CD14-positive monocyte (primary cell): ENCODE measurements at regions not wholly inside any gene's neighbourhood (a gene's known extent, or its start where the extent isn't known, plus 50 kb on each side); places are given as distances from the start of the nearest gene placed in this dataset.

ENCODE experiments used
- DNase-seq, 3 donors: peaks; one replicate each; pipeline ENCODE4 v3.0.0-alpha.2; 2011 to 2022
- H2AFZ ChIP-seq: 2 replicates; pipeline ENCODE4 v1.6.0; 2012; ENCODE audit warnings: mild to moderate bottlenecking, low read depth, low read length, inconsistent platforms; ENCODE audit not compliant: insufficient read depth, poor library complexity, severe bottlenecking
- H3K27ac ChIP-seq, 2 donors: 1 replicate in 1 of 2; 2 replicates in 1 of 2; pipeline ENCODE4 v1.5.1; 2012 to 2013; ENCODE audit warnings: low read length in 2 of 2, control low read depth in 1 of 2, inconsistent platforms in 1 of 2, low read depth in 1 of 2, mild to moderate bottlenecking in 1 of 2
- H3K27me3 ChIP-seq, 2 donors: one replicate each; pipeline versions ENCODE4 v1.6.0 to v1.6.1; 2011 to 2013; ENCODE audit warnings: low read length in 2 of 2; ENCODE audit not compliant: control insufficient read depth in 2 of 2, insufficient read depth in 2 of 2
- H3K36me3 ChIP-seq, 2 donors: replicated peaks in 1 of 2; 1 replicate in 1 of 2; 2 replicates in 1 of 2; pipeline versions ENCODE4 v1.5.1 to v1.6.1; 2012 to 2013; ENCODE audit warnings: low read length in 2 of 2, control low read depth in 1 of 2, inconsistent platforms in 1 of 2, mild to moderate bottlenecking in 1 of 2; ENCODE audit not compliant: insufficient read depth in 2 of 2, control insufficient read depth in 1 of 2
- H3K4me1 ChIP-seq, 2 donors: 1 replicate in 1 of 2; 2 replicates in 1 of 2; pipeline versions ENCODE4 v1.5.1 to v1.6.1; 2012 to 2013; ENCODE audit warnings: low read length in 2 of 2, control low read depth in 1 of 2, inconsistent platforms in 1 of 2, mild to moderate bottlenecking in 1 of 2, moderate library complexity in 1 of 2; ENCODE audit not compliant: insufficient read depth in 2 of 2, control insufficient read depth in 1 of 2
- H3K4me2 ChIP-seq: replicated peaks from 2 replicates; pipeline ENCODE3; 2012; ENCODE audit warnings: low read length, moderate library complexity, mild to moderate bottlenecking; ENCODE audit not compliant: poor library complexity, severe bottlenecking; ENCODE audit errors: extremely low read depth
- H3K4me3 ChIP-seq, 3 experiments: fragments of 200-600 bp in 1 of 3; sonication (generic) in 1 of 3; replicated peaks in 1 of 3; 1 replicate in 2 of 3; 2 replicates in 1 of 3; pipeline ENCODE4 v1.5.1; 2011 to 2013; ENCODE audit warnings: low read length in 3 of 3, mild to moderate bottlenecking in 3 of 3, control low read depth in 2 of 3, low read depth in 2 of 3, inconsistent platforms in 1 of 3, moderate library complexity in 1 of 3
- H3K79me2 ChIP-seq: 2 replicates; pipeline ENCODE4 v1.6.0; 2012; ENCODE audit warnings: mild to moderate bottlenecking, control low read depth, inconsistent platforms, low read length, moderate library complexity; ENCODE audit not compliant: insufficient read depth
- H3K9ac ChIP-seq: 2 replicates; pipeline ENCODE4 v1.6.0; 2017; ENCODE audit warnings: low read length, mild to moderate bottlenecking; ENCODE audit not compliant: insufficient read depth, poor library complexity, severe bottlenecking
- H3K9me3 ChIP-seq, 2 donors: replicated peaks in 1 of 2; 1 replicate in 1 of 2; 2 replicates in 1 of 2; pipeline versions ENCODE4 v1.5.1 to v1.6.1; 2012 to 2013; ENCODE audit warnings: low read length in 2 of 2, control low read depth in 1 of 2; ENCODE audit not compliant: control insufficient read depth in 1 of 2, insufficient read depth in 1 of 2
- H4K20me1 ChIP-seq: 2 replicates; pipeline ENCODE4 v1.6.0; 2012; ENCODE audit warnings: mild to moderate bottlenecking, low read length, control low read depth, moderate library complexity; ENCODE audit not compliant: insufficient read depth
- H3K27ac Mint-ChIP-seq, 7 donors: one replicate each; pipeline ENCODE4 v1.8.0; 2020; ENCODE audit warnings: mild to moderate bottlenecking in 7 of 7, mixed read lengths in 7 of 7, moderate library complexity in 6 of 7, inconsistent platforms in 2 of 7
- H3K27me3 Mint-ChIP-seq, 3 donors: one replicate each; pipeline ENCODE4 v1.8.0; 2021 to 2022; ENCODE audit warnings: low read depth in 3 of 3, mild to moderate bottlenecking in 3 of 3, mixed read lengths in 3 of 3, moderate library complexity in 3 of 3, inconsistent platforms in 1 of 3
- H3K36me3 Mint-ChIP-seq, 2 donors: one replicate each; pipeline ENCODE4 v1.8.0; 2020; ENCODE audit warnings: mixed read lengths in 2 of 2, inconsistent platforms in 1 of 2, mild to moderate bottlenecking in 1 of 2
- H3K4me1 Mint-ChIP-seq: one replicate; pipeline ENCODE4 v1.8.0; 2020; ENCODE audit warnings: mild to moderate bottlenecking, mixed read lengths
- H3K4me3 Mint-ChIP-seq, 2 donors: one replicate each; pipeline ENCODE4 v1.8.0; 2020; ENCODE audit warnings: mild to moderate bottlenecking in 2 of 2, mixed read lengths in 2 of 2, moderate library complexity in 1 of 2
- H3K9me3 Mint-ChIP-seq, 7 donors: one replicate each; pipeline ENCODE4 v1.8.0; 2020 to 2022; ENCODE audit warnings: mixed read lengths in 7 of 7, mild to moderate bottlenecking in 6 of 7, moderate library complexity in 6 of 7, inconsistent platforms in 2 of 7
- CTCF ChIP-seq: fragments of 200-600 bp; IDR thresholded peaks from one replicate; pipeline ENCODE4 v1.8.0; 2022; ENCODE audit warnings: antibody characterized with exemption, mild to moderate bottlenecking
- WGBS: methylation state at CpG from one replicate; pipeline ENCODE4 v1.1.5; 2013; ENCODE audit warnings: missing lambda C conversion rate; ENCODE audit not compliant: insufficient coverage; 5-methylcytosine and 5-hydroxymethylcytosine counted together
- intact Hi-C, 2 donors: fragments of 100-400 bp; cut with micrococcal nuclease; formaldehyde crosslinking; loops; one replicate each; pipeline versions ENCODE4 v1.15.0 to v1.15.1; 2023

GRCh38 chr7:121545418-121545817 is 149.3 kb upstream of the FAM3C start:
- no peak overlapping the region for H3K27ac ChIP-seq
- Mint-ChIP-seq H3K27ac (no peak overlapping the region), H3K4me1 (no peaks in the 10 kb centered on the region), H3K36me3 (no peaks in the 10 kb centered on the region), H3K27me3 (peaks cover 0 to 1% (median 0%) of the 10 kb centered on the region in 3 donors), H3K4me3 (no peak overlapping the region), H3K9me3 (peaks cover 0 to 2% (median 0%) of the 10 kb centered on the region in 7 donors)
- no peak overlapping the region for H2AFZ ChIP-seq
- H3K9me3 ChIP-seq, result no peaks in the 10 kb centered on the region
- H4K20me1 ChIP-seq, result no peaks in the 10 kb centered on the region
- no peak overlapping the region for H3K4me2 ChIP-seq
- intact Hi-C loops, result loop anchor here (2.0 to 5.0 kb wide), 2 partner anchors 177 to 178 kb away; no protein-coding TSS in a partner anchor
- no peaks in the 10 kb centered on the region for H3K36me3 ChIP-seq
- H3K79me2 ChIP-seq, result no peaks in the 10 kb centered on the region
- no peaks in the 10 kb centered on the region for H3K4me1 ChIP-seq
- TF ChIP-seq CTCF, result no peak
- H3K9ac ChIP-seq, result no peak overlapping the region
- H3K4me3 ChIP-seq, result no peak overlapping the region
- WGBS, result no CpG with 5 or more reads among the region's 2 CpGs
- H3K27me3 ChIP-seq, result no peaks in the 10 kb centered on the region
- DNase-seq, result no peak

DNA sequence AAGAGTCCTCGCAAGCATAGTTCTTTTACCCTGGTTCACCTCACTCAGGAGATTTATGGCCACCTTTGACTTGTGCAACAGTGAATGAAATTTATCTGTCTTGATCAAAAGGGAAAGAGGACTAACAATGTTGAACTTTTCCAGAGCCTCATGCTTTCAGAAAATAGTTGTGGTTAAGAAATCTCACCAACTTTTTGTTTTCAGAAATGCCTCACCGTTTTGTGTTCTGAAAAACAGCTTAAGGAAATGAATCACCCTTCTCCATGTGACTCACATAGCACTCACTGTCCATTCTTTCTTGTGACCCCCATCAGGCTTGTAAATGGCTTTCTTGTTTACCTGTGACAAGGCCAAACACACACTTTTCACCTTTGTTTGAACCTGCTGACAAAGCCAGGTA is 148.6 kb upstream of the FAM3C start:
- H3K4me3 Mint-ChIP-seq, result no peak overlapping the region
- Histone ChIP-seq H3K9ac (no peak overlapping the region), H3K27me3 (no peaks in the 10 kb centered on the region), H4K20me1 (no peaks in the 10 kb centered on the region), H3K9me3 (no peaks in the 10 kb centered on the region), H3K4me1 (no peaks in the 10 kb centered on the region), H3K36me3 (no peaks in the 10 kb centered on the region), H3K4me3 (no peak overlapping the region), H3K27ac (no peak overlapping the region), H3K4me2 (no peak overlapping the region), H2AFZ (no peak overlapping the region), H3K79me2 (no peaks in the 10 kb centered on the region)
- TF ChIP-seq CTCF, result no peak
- H3K36me3 Mint-ChIP-seq, result no peaks in the 10 kb centered on the region
- 0% methylated on average over 1 of the region's 2 CpGs for WGBS
- H3K27ac Mint-ChIP-seq, result no peak overlapping the region
- intact Hi-C loops, result loop anchor here (2.0 to 5.0 kb wide), 2 partner anchors 176 to 177 kb away; no protein-coding TSS in a partner anchor
- H3K4me1 Mint-ChIP-seq, result no peaks in the 10 kb centered on the region
- peak in 1 of 3 donors; percentile 14 for DNase-seq
- peaks cover 0 to 1% (median 0%) of the 10 kb centered on the region in 3 donors for H3K27me3 Mint-ChIP-seq
- H3K9me3 Mint-ChIP-seq, result peaks cover 0 to 2% (median 0%) of the 10 kb centered on the region in 7 donors
